BLaER1 (cell line): ENCODE measurements at regions not wholly inside any gene's neighbourhood (a gene's known extent, or its start where the extent isn't known, plus 50 kb on each side); places are given as distances from the start of the nearest gene placed in this dataset.

Experiments
- H3K27ac ChIP-seq: shearing (Covaris generic); formaldehyde crosslinking; 2 replicates; pipeline ENCODE4 v1.8.1; 2022
- H3K27me3 ChIP-seq: shearing (Covaris generic); formaldehyde crosslinking; 2 replicates; pipeline ENCODE4 v1.8.1; 2022
- H3K36me3 ChIP-seq: shearing (Covaris generic); formaldehyde crosslinking; 2 replicates; pipeline ENCODE4 v1.8.1; 2022
- H3K4me1 ChIP-seq: shearing (Covaris generic); formaldehyde crosslinking; 2 replicates; pipeline ENCODE4 v1.8.1; 2022
- H3K4me2 ChIP-seq: shearing (Covaris generic); formaldehyde crosslinking; 2 replicates; pipeline ENCODE4 v1.8.1; 2022
- H3K4me3 ChIP-seq: shearing (Covaris generic); formaldehyde crosslinking; 2 replicates; pipeline ENCODE4 v1.8.1; 2022
- H3K9ac ChIP-seq: shearing (Covaris generic); formaldehyde crosslinking; 2 replicates; pipeline ENCODE4 v1.8.1; 2022
- H3K9me3 ChIP-seq: shearing (Covaris generic); formaldehyde crosslinking; 2 replicates; pipeline ENCODE4 v1.8.1; 2022
- H4K20me1 ChIP-seq: shearing (Covaris generic); formaldehyde crosslinking; 2 replicates; pipeline ENCODE4 v1.8.1; 2022
- Cebpa-rat ChIP-seq: shearing (Covaris generic); IDR thresholded peaks from 2 replicates; pipeline ENCODE4 v1.8.1; 2022

DNA sequence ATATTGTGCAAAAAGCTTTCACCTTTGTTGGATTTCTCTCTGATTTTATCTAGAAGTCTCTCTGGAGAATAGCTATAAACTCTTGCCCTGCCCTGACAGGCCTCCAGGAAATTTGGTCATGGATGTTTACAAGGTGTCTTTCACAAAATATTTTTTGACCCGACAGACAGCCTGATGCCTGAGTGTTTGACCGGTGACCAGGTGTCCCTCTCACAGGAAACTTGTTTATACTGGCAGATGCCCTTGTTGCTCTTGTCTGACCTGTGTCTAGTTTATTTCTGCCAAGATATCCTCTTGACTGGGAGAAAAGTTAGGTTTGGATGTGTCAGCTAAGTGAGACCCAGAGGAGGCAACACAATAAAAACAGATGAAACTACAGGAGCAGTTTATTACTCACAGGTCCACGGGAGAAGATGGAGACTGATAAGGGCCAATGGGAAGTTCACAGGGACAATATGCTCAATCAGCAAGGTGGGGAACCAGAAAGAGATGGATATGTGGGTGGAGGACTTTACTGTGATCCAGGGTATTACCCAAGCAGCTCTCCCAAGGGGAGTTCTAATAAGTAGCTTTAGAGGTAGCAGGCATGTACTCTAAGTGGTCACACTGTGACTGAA lies 243.3 kb downstream of the ARAP2 start:
- Histone ChIP-seq H3K4me2 (no peak overlapping the region), H3K4me1 (no peaks in the 10 kb centered on the region), H3K9me3 (no peaks in the 10 kb centered on the region), H3K36me3 (no peaks in the 10 kb centered on the region; the same call in 1 of the 2 replicates), H3K4me3 (no peak overlapping the region), H3K9ac (no peak overlapping the region), H3K27ac (no peak overlapping the region), H4K20me1 (no peaks in the 10 kb centered on the region), H3K27me3 (no peaks in the 10 kb centered on the region)
- TF ChIP-seq Cebpa-rat = no peak

GRCh38 chr4:36003051-36003450 lies 241.3 kb downstream of the ARAP2 start:
- no peaks in the 10 kb centered on the region for H3K9me3 ChIP-seq
- TF ChIP-seq Cebpa-rat = no peak
- no peak overlapping the region for H3K4me3 ChIP-seq
- no peaks in the 10 kb centered on the region for H4K20me1 ChIP-seq
- no peak overlapping the region for H3K27ac ChIP-seq
- no peak overlapping the region for H3K4me2 ChIP-seq
- H3K27me3 ChIP-seq = no peaks in the 10 kb centered on the region
- no peaks in the 10 kb centered on the region; the same call in 1 of the 2 replicates for H3K36me3 ChIP-seq
- H3K4me1 ChIP-seq = no peaks in the 10 kb centered on the region
- no peak overlapping the region for H3K9ac ChIP-seq

GRCh38 chr4:36004204-36004851 lies 240.0 kb downstream of the ARAP2 start:
- H3K9ac ChIP-seq = no peak overlapping the region
- no peak overlapping the region for H3K4me2 ChIP-seq
- no peak for TF ChIP-seq Cebpa-rat
- no peaks in the 10 kb centered on the region for H3K27me3 ChIP-seq
- H3K4me1 ChIP-seq = no peaks in the 10 kb centered on the region
- no peak overlapping the region for H3K27ac ChIP-seq
- no peaks in the 10 kb centered on the region for H4K20me1 ChIP-seq
- H3K9me3 ChIP-seq = no peaks in the 10 kb centered on the region
- H3K4me3 ChIP-seq = no peak overlapping the region
- no peaks in the 10 kb centered on the region; the same call in 1 of the 2 replicates for H3K36me3 ChIP-seq

DNA sequence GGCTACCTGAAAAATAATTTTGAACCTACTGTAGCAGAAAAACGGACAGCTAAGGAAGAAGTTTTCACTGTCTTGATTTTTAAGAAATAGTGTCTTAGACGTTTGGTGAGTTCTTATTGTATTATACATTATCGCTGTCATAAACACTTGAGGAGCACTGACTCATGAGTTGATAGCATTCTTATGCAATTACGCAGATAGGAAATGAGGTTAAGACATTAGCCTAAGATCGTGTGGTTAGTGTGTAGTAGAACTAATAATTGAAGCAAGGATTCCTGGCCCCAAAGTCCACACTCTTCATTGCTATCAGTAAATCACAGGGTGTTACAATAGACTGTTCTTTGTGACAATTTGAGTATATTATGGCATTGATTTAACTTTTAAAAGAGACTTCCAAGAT lies 238.1 kb downstream of the ARAP2 start:
- Histone ChIP-seq H3K9ac (no peak overlapping the region), H3K27me3 (0 out of 2 replicates have a peak, but pooled peaks cover 3% of the 10 kb centered on the region), H3K36me3 (no peaks in the 10 kb centered on the region; the same call in 1 of the 2 replicates), H3K9me3 (no peaks in the 10 kb centered on the region), H3K4me1 (no peaks in the 10 kb centered on the region), H3K4me2 (no peak overlapping the region), H4K20me1 (no peaks in the 10 kb centered on the region), H3K27ac (no peak overlapping the region), H3K4me3 (no peak overlapping the region)
- no peak for TF ChIP-seq Cebpa-rat

GRCh38 chr4:36010397-36010929 lies 233.9 kb downstream of the ARAP2 start:
- no peaks in the 10 kb centered on the region for H3K36me3 ChIP-seq
- no peak overlapping the region for H3K9ac ChIP-seq
- H3K4me2 ChIP-seq = no peak overlapping the region
- H3K9me3 ChIP-seq = no peaks in the 10 kb centered on the region
- no peak overlapping the region for H3K27ac ChIP-seq
- no peaks in the 10 kb centered on the region for H4K20me1 ChIP-seq
- no peaks in the 10 kb centered on the region for H3K4me1 ChIP-seq
- H3K4me3 ChIP-seq = no peak overlapping the region
- TF ChIP-seq Cebpa-rat = no peak
- 0 out of 2 replicates have a peak, but pooled peaks cover 3% of the 10 kb centered on the region for H3K27me3 ChIP-seq

- no peak overlapping the region for H3K27ac ChIP-seq
- H3K4me3 ChIP-seq = no peak overlapping the region
- H3K9ac ChIP-seq = no peak overlapping the region
- H4K20me1 ChIP-seq = no peaks in the 10 kb centered on the region
- 0 out of 2 replicates have a peak, but pooled peaks cover 3% of the 10 kb centered on the region for H3K27me3 ChIP-seq
- TF ChIP-seq Cebpa-rat = no peak
- no peaks in the 10 kb centered on the region for H3K9me3 ChIP-seq
- H3K36me3 ChIP-seq = no peaks in the 10 kb centered on the region
- no peaks in the 10 kb centered on the region for H3K4me1 ChIP-seq
- H3K4me2 ChIP-seq = no peak overlapping the region
Measured at GRCh38 chr4:36011381-36011780, 232.9 kb downstream of the ARAP2 start.

DNA sequence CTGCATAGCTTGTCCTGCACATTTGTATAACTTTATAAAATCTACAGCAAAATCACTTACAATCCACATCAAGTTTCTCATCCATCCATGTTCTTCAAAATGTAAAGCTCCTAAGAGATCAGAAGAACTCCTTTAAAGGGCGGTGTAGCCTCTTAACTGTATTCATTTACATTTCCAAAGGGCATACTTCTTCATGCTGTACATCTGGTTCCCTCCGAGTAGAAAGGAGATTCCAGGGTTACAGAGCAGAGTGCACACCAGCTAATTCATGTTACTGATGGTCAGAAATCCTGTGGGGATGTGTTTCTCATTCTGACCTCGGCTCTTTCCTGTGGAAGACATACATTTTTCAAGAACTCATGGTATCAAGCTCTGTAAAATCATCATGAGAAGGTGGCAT lies 231.8 kb downstream of the ARAP2 start:
- Histone ChIP-seq H3K27ac (no peak overlapping the region), H3K4me1 (no peaks in the 10 kb centered on the region), H3K9me3 (no peaks in the 10 kb centered on the region), H3K4me3 (no peak overlapping the region), H3K36me3 (no peaks in the 10 kb centered on the region), H4K20me1 (no peaks in the 10 kb centered on the region), H3K4me2 (no peak overlapping the region), H3K9ac (no peak overlapping the region), H3K27me3 (0 out of 2 replicates have a peak, but pooled peaks cover 3% of the 10 kb centered on the region)
- TF ChIP-seq Cebpa-rat = no peak

- H3K9ac ChIP-seq = no peak overlapping the region
- no peaks in the 10 kb centered on the region for H3K4me1 ChIP-seq
- no peak overlapping the region for H3K4me3 ChIP-seq
- H4K20me1 ChIP-seq = no peaks in the 10 kb centered on the region
- no peaks in the 10 kb centered on the region for H3K9me3 ChIP-seq
- H3K4me2 ChIP-seq = no peak overlapping the region
- H3K27me3 ChIP-seq = 0 out of 2 replicates have a peak, but pooled peaks cover 3% of the 10 kb centered on the region
- H3K36me3 ChIP-seq = no peaks in the 10 kb centered on the region
- no peak for TF ChIP-seq Cebpa-rat
- no peak overlapping the region for H3K27ac ChIP-seq
Measured at GRCh38 chr4:36013206-36013605, 231.1 kb downstream of the ARAP2 start.
